ENCODE measurements at regions not wholly inside any gene's neighbourhood (a gene's known extent, or its start where the extent isn't known, plus 50 kb on each side); places are given as distances from the start of the nearest gene placed in this dataset.
A peak's percentile ranks its signal among the peaks of the same experiment; 100 is the strongest.

DNA sequence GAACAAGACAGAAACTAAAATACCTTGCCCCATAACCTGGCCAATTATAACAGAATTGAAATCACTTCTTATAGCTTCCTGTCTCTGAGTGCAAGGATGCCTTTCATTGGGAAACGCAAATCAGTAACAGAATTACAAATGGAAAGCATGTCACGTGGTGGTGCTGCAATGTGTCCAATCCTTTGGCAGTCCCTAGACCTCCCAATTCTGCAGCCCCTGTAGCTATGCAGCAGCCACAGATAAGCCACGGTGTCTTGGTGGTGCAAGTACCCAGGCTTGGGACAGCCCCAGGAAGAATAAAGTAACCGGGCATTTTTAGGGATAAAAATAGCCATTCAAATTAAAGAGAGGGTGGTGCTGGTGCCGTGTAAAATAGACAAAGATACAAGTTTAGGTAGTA lies 134.6 kb upstream of the CCN2 start:
- no peaks in the 10 kb centered on the region for H3K9me3 ChIP-seq (ENCODE audit: low read depth)
- H3K79me2 ChIP-seq: no peaks in the 10 kb centered on the region
- TF ChIP-seq, protein P1, sequence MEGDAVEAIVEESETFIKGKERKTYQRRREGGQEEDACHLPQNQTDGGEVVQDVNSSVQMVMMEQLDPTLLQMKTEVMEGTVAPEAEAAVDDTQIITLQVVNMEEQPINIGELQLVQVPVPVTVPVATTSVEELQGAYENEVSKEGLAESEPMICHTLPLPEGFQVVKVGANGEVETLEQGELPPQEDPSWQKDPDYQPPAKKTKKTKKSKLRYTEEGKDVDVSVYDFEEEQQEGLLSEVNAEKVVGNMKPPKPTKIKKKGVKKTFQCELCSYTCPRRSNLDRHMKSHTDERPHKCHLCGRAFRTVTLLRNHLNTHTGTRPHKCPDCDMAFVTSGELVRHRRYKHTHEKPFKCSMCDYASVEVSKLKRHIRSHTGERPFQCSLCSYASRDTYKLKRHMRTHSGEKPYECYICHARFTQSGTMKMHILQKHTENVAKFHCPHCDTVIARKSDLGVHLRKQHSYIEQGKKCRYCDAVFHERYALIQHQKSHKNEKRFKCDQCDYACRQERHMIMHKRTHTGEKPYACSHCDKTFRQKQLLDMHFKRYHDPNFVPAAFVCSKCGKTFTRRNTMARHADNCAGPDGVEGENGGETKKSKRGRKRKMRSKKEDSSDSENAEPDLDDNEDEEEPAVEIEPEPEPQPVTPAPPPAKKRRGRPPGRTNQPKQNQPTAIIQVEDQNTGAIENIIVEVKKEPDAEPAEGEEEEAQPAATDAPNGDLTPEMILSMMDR (IDR thresholded peaks at IDR 0.05; ENCODE audit: poor library complexity): no peak
- TF ChIP-seq EZH2 (IDR thresholded peaks at IDR 0.05; ENCODE audit: borderline replicate concordance) (no peak), EZH2phosphoT487 (IDR thresholded peaks at IDR 0.05; ENCODE audit: low read depth, severe bottlenecking, unreplicated experiment) (no peak)
- no peak for DNase-seq (ENCODE audit: low spot score)
- H3K4me3 ChIP-seq: no peak overlapping the region
- WGBS (ENCODE audit: low lambda C conversion rate, missing lambda C conversion rate): 80% methylated on average over 5 of the region's 5 CpGs
- peak overlapping the region; percentile 82 for H3K27ac ChIP-seq
- peak overlapping the region; percentile 43 for H3K4me2 ChIP-seq
- no peaks in the 10 kb centered on the region for H4K20me1 ChIP-seq (ENCODE audit: insufficient read depth, poor library complexity, severe bottlenecking)
- no peak overlapping the region for H2AFZ ChIP-seq
- H3K9me2 ChIP-seq (replicated peaks; ENCODE audit: insufficient read depth): no peaks in the 10 kb centered on the region
- no peaks in the 10 kb centered on the region for H3K27me3 ChIP-seq
- H3K4me1 ChIP-seq (ENCODE audit: insufficient read depth): peaks cover 9% of the 10 kb centered on the region
- H3K36me3 ChIP-seq (replicated peaks; ENCODE audit: insufficient read depth, low read depth): no peaks in the 10 kb centered on the region

DNA sequence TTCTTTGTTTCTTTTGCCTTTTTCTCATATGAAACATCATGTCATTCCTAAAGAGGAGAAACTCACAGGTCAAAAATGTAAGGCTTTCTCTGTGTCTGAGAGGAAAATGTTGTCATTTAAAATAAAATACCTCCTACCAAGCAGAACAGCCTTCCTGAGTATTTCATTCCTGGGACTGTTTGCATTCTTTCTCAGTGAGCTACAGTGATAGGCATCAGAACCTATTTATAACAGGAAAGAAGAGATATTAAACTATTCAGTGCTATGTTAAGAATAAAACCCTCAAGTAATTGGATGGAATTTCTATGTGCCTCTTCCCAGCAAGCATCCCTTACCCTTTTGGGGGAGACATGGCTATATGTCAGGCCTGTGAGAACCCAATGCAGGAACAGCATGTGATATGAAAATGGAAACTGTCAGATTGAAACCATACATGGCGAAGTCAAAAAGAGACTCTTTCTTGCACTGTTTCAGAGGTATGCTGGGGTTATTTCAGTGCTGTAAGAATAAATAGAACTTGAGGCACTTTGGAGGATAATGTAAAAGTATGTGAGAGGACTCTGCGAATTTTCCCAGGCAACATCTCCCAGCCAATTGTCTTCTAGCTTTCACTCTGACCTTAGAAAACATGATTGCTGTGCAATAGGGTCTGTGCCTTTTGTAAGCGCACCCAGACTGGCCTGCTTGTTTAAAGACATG lies 133.8 kb upstream of the CCN2 start:
- Histone ChIP-seq H3K36me3 (replicated peaks; ENCODE audit: insufficient read depth, low read depth) (no peaks in the 10 kb centered on the region), H3K79me2 (no peaks in the 10 kb centered on the region), H3K9me2 (replicated peaks; ENCODE audit: insufficient read depth) (no peaks in the 10 kb centered on the region), H3K4me3 (no peak overlapping the region), H3K4me2 (peak overlapping the region; percentile 43), H4K20me1 (ENCODE audit: insufficient read depth, poor library complexity, severe bottlenecking) (no peaks in the 10 kb centered on the region), H3K9me3 (ENCODE audit: low read depth) (no peaks in the 10 kb centered on the region), H3K4me1 (ENCODE audit: insufficient read depth) (peaks cover 9% of the 10 kb centered on the region), H3K27ac (peak overlapping the region; percentile 82), H3K27me3 (no peaks in the 10 kb centered on the region), H2AFZ (peak overlapping the region; percentile 30)
- WGBS (ENCODE audit: low lambda C conversion rate, missing lambda C conversion rate): 86% methylated on average over 3 of the region's 3 CpGs
- peak; percentile 10 for DNase-seq (ENCODE audit: low spot score)
- no peak for TF ChIP-seq EZH2phosphoT487 (IDR thresholded peaks at IDR 0.05; ENCODE audit: low read depth, severe bottlenecking, unreplicated experiment)
- TF ChIP-seq, protein P1 (IDR thresholded peaks at IDR 0.05; ENCODE audit: poor library complexity): no peak
- no peak for TF ChIP-seq EZH2 (IDR thresholded peaks at IDR 0.05; ENCODE audit: borderline replicate concordance)

DNA sequence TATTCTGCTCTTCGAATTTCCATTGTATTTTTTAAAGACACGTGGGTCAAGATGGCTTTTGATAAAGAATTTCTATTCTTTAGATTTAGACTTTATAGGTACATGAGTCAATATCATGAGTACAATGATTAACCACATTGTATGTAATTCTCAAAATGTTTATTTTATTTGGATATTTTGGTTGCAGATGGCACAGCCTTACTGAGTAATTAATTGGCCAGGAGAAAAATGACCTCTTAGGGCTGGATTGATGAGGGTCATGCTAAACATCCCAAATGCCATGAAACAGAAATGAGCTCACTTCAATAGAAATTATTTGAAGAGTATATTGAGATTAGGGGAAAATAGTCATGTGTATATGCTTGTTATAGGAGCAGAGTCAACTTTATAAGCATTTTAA lies 131.2 kb upstream of the CCN2 start:
- Histone ChIP-seq H2AFZ (no peak overlapping the region), H3K27ac (no peak overlapping the region), H3K36me3 (replicated peaks; ENCODE audit: insufficient read depth, low read depth) (no peaks in the 10 kb centered on the region), H3K27me3 (no peaks in the 10 kb centered on the region), H3K4me3 (no peak overlapping the region), H4K20me1 (ENCODE audit: insufficient read depth, poor library complexity, severe bottlenecking) (no peaks in the 10 kb centered on the region), H3K9me2 (replicated peaks; ENCODE audit: insufficient read depth) (no peaks in the 10 kb centered on the region), H3K9me3 (ENCODE audit: low read depth) (no peaks in the 10 kb centered on the region), H3K4me2 (no peak overlapping the region), H3K4me1 (ENCODE audit: insufficient read depth) (peaks cover 9% of the 10 kb centered on the region), H3K79me2 (no peaks in the 10 kb centered on the region)
- no peak for DNase-seq (ENCODE audit: low spot score)
- TF ChIP-seq EZH2phosphoT487 (IDR thresholded peaks at IDR 0.05; ENCODE audit: low read depth, severe bottlenecking, unreplicated experiment) (no peak), EZH2 (IDR thresholded peaks at IDR 0.05; ENCODE audit: borderline replicate concordance) (no peak)
- TF ChIP-seq, protein P1 (IDR thresholded peaks at IDR 0.05; ENCODE audit: poor library complexity): no peak
- 97% methylated on average over 2 of the region's 2 CpGs for WGBS (ENCODE audit: low lambda C conversion rate, missing lambda C conversion rate)
